Caco-2 (cell line): ENCODE measurements at regions not wholly inside any gene's neighbourhood (a gene's known extent, or its start where the extent isn't known, plus 50 kb on each side); places are given as distances from the start of the nearest gene placed in this dataset.

ENCODE experiments used
- BruUV-seq: library from RNA; stranded (reverse); fragments of 400-500 nt; replicated peaks from 2 replicates; lab custom pipeline; 2021; lab: Mats Ljungman, UMichigan
- CTCF ChIA-PET: fragments of 300-600 bp; sonication (Branson Sonifier 250); formaldehyde crosslinking; loops from one replicate; lab custom pipeline; 2022; ENCODE audit warnings: antibody characterized with exemption; lab: Charles Lee
- POLR2A ChIA-PET: fragments of 300-600 bp; sonication (Branson Sonifier 250); formaldehyde crosslinking; loops from one replicate; lab custom pipeline; 2022; ENCODE audit warnings: antibody characterized with exemption; lab: Charles Lee
- DNase-seq, 2 experiments: peaks; one replicate each; pipeline versions ENCODE4 v3.0.0 to v3.0.0-alpha.2; 2020 to 2022
- H3K27me3 ChIP-seq: replicated peaks from 2 replicates; pipeline ENCODE4 v1.6.0; 2011; ENCODE audit warnings: low read length; ENCODE audit not compliant: control insufficient read depth, insufficient read depth
- H3K36me3 ChIP-seq: 2 replicates; pipeline ENCODE4 v1.5.1; 2011; ENCODE audit warnings: low read length; ENCODE audit not compliant: control insufficient read depth, insufficient read depth
- H3K4me1 ChIP-seq: fragments of 250-450 bp; sonication (Bioruptor Pico); 2 replicates; pipeline ENCODE4 v1.5.1; 2020; ENCODE audit warnings: mild to moderate bottlenecking
- H3K4me3 ChIP-seq: 2 replicates; pipeline ENCODE4 v1.5.1; 2011; ENCODE audit warnings: low read depth, mild to moderate bottlenecking, control low read depth, low read length
- H3K9me3 ChIP-seq: fragments of 250-450 bp; sonication (Bioruptor Pico); 2 replicates; pipeline ENCODE4 v1.5.1; 2020; ENCODE audit warnings: mild to moderate bottlenecking, moderate library complexity
- H3K27ac Mint-ChIP-seq: one replicate; pipeline ENCODE4 v1.8.0; 2022; ENCODE audit warnings: mixed read lengths; ENCODE audit not compliant: unreplicated experiment
- H3K27me3 Mint-ChIP-seq: one replicate; pipeline ENCODE4 v1.8.0; 2022; ENCODE audit warnings: mixed read lengths; ENCODE audit not compliant: insufficient read depth, unreplicated experiment
- H3K36me3 Mint-ChIP-seq: one replicate; pipeline ENCODE4 v1.8.0; 2022; ENCODE audit warnings: mild to moderate bottlenecking, mixed read lengths; ENCODE audit not compliant: insufficient read depth, unreplicated experiment
- H3K4me1 Mint-ChIP-seq: one replicate; pipeline ENCODE4 v1.8.0; 2022; ENCODE audit warnings: low read depth, mixed read lengths; ENCODE audit not compliant: unreplicated experiment
- H3K4me3 Mint-ChIP-seq: one replicate; pipeline ENCODE4 v1.8.0; 2022; ENCODE audit warnings: mild to moderate bottlenecking, moderate library complexity, mixed read lengths; ENCODE audit not compliant: unreplicated experiment
- H3K9me3 Mint-ChIP-seq: one replicate; pipeline ENCODE4 v1.8.0; 2022; ENCODE audit warnings: mixed read lengths; ENCODE audit not compliant: unreplicated experiment
- intact Hi-C: fragments of 100-400 bp; cut with micrococcal nuclease; formaldehyde crosslinking; loops from one replicate; pipeline ENCODE4 v1.10.0; 2022; ENCODE audit not compliant: unreplicated experiment
- TF ChIP-seq, protein P1 (sequence below), 2 experiments: fragments of 200-600 bp in 1 of 2; IDR thresholded peaks; 1 replicate in 1 of 2; 2 replicates in 1 of 2; pipeline versions ENCODE4 v1.5.1 to v1.8.0; 2011 to 2022; ENCODE audit warnings: antibody characterized with exemption in 1 of 2, control low read depth in 1 of 2, inconsistent platforms in 1 of 2, low read depth in 1 of 2, low read length in 1 of 2, mild to moderate bottlenecking in 1 of 2, moderate library complexity in 1 of 2; ENCODE audit not compliant: insufficient read depth in 1 of 2, severe bottlenecking in 1 of 2, unreplicated experiment in 1 of 2

DNA sequence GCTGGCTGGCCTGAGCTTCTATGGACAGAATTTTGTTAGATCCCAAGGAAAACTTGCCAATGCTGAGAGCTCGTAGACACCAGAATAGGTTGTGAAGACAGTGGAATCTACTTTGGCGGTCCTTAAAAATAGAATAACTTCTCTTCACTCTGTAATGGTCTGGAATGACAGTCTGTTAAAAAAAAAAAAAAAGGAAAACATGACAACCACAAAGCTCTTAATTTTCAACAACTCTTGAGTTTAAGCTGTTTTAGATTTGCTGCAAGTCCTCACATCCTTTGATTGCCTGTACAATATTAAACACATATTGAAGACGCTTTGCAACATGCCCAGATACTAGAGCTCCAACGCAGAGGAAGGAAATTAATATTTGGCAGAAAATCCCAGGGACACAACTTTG, 122.8 kb upstream of the GALNT15 start:
- H3K36me3 Mint-ChIP-seq = no peaks in the 10 kb centered on the region
- no peak overlapping the region for H3K27ac Mint-ChIP-seq
- no peaks in the 10 kb centered on the region for H3K9me3 Mint-ChIP-seq
- intact Hi-C loops = no loop called here
- TF ChIP-seq, protein P1, sequence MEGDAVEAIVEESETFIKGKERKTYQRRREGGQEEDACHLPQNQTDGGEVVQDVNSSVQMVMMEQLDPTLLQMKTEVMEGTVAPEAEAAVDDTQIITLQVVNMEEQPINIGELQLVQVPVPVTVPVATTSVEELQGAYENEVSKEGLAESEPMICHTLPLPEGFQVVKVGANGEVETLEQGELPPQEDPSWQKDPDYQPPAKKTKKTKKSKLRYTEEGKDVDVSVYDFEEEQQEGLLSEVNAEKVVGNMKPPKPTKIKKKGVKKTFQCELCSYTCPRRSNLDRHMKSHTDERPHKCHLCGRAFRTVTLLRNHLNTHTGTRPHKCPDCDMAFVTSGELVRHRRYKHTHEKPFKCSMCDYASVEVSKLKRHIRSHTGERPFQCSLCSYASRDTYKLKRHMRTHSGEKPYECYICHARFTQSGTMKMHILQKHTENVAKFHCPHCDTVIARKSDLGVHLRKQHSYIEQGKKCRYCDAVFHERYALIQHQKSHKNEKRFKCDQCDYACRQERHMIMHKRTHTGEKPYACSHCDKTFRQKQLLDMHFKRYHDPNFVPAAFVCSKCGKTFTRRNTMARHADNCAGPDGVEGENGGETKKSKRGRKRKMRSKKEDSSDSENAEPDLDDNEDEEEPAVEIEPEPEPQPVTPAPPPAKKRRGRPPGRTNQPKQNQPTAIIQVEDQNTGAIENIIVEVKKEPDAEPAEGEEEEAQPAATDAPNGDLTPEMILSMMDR (IDR thresholded peaks at IDR 0.05; ENCODE audit: insufficient read depth in 1 of 2, low read depth in 1 of 2, low read length in 1 of 2, severe bottlenecking in 1 of 2, unreplicated experiment in 1 of 2) = no peak
- CTCF ChIA-PET = interaction anchor here (1.6 kb wide), 1 partner anchor 127 kb away, joined by 15 read pairs; no protein-coding TSS in a partner anchor
- no peaks in the 10 kb centered on the region for H3K9me3 ChIP-seq
- no peak overlapping the region for H3K4me3 ChIP-seq
- no TSS peak for BruUV-seq
- H3K36me3 ChIP-seq = no peaks in the 10 kb centered on the region
- no peaks in the 10 kb centered on the region for H3K4me1 ChIP-seq
- DNase-seq = no peak
- POLR2A ChIA-PET = no interaction called here
- no peaks in the 10 kb centered on the region for H3K27me3 ChIP-seq
- no peaks in the 10 kb centered on the region for H3K27me3 Mint-ChIP-seq
- no peak overlapping the region for H3K4me3 Mint-ChIP-seq
- no peaks in the 10 kb centered on the region for H3K4me1 Mint-ChIP-seq

DNA sequence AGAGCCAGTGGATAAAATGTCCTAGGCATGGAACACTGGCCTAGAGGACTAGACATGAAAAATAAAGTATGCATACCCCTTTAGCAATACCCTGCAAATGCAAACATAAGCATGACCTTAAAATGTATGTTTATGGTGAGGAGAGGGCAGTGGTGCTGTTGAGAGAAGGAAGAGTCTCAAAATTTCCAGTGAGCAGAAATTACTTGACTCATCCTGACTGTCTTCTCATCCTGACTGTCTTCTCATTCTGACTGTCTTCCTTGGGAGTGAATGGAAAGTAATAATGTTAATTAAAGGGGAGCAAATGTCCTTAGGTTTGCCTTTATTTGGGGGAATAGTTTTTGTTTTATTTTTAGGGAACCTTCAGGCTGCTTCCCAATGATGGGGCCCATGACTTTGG, 121.5 kb upstream of the GALNT15 start:
- ChIA-PET CTCF (no interaction called here), POLR2A (no interaction called here)
- H3K4me3 ChIP-seq = no peak overlapping the region
- Mint-ChIP-seq H3K4me3 (no peak overlapping the region), H3K36me3 (no peaks in the 10 kb centered on the region), H3K27me3 (no peaks in the 10 kb centered on the region), H3K4me1 (no peaks in the 10 kb centered on the region), H3K27ac (no peak overlapping the region), H3K9me3 (no peaks in the 10 kb centered on the region)
- BruUV-seq = no TSS peak
- H3K27me3 ChIP-seq = no peaks in the 10 kb centered on the region
- no peaks in the 10 kb centered on the region for H3K36me3 ChIP-seq
- TF ChIP-seq, protein P1 (IDR thresholded peaks at IDR 0.05; ENCODE audit: insufficient read depth in 1 of 2, low read depth in 1 of 2, low read length in 1 of 2, severe bottlenecking in 1 of 2, unreplicated experiment in 1 of 2) = no peak
- no peak for DNase-seq
- no peaks in the 10 kb centered on the region for H3K9me3 ChIP-seq
- no peaks in the 10 kb centered on the region for H3K4me1 ChIP-seq
- intact Hi-C loops = no loop called here

DNA sequence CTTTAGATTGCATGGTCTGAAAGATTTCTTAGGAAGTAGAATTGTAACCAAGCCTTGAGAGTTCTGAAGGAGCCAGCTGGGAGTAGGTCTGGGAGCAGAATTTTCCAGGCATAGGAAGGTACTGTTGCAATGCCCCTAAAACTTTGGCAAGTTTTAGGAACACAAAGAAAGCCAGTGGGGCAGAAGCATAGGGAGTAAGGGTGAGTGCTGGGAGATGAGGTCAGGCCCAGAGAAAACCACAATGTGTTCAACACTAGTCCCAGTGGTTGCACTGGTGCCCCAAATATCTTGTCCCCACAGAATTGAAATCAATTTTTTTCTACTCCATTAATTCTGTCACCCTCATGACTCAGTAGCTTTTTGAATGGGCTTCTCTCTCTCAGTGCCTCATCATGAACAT, 120.7 kb upstream of the GALNT15 start:
- Mint-ChIP-seq H3K9me3 (no peaks in the 10 kb centered on the region), H3K4me1 (peaks cover under 1% of the 10 kb centered on the region), H3K4me3 (no peak overlapping the region), H3K27me3 (no peaks in the 10 kb centered on the region), H3K27ac (no peak overlapping the region), H3K36me3 (no peaks in the 10 kb centered on the region)
- no peak for DNase-seq
- H3K27me3 ChIP-seq = no peaks in the 10 kb centered on the region
- POLR2A ChIA-PET = no interaction called here
- no peaks in the 10 kb centered on the region for H3K4me1 ChIP-seq
- H3K36me3 ChIP-seq = no peaks in the 10 kb centered on the region
- H3K9me3 ChIP-seq = no peaks in the 10 kb centered on the region
- CTCF ChIA-PET = no interaction called here
- TF ChIP-seq, protein P1 (IDR thresholded peaks at IDR 0.05; ENCODE audit: insufficient read depth in 1 of 2, low read depth in 1 of 2, low read length in 1 of 2, severe bottlenecking in 1 of 2, unreplicated experiment in 1 of 2) = no peak
- H3K4me3 ChIP-seq = no peak overlapping the region
- intact Hi-C loops = no loop called here
- no TSS peak for BruUV-seq
